GDM1 (cell line): ENCODE measurements at regions not wholly inside any gene's neighbourhood (a gene's known extent, or its start where the extent isn't known, plus 50 kb on each side); places are given as distances from the start of the nearest gene placed in this dataset.

Experiments used
- DNase-seq: peaks from one replicate; lab custom pipeline; 2025; lab: John Stamatoyannopoulos, UW

DNA sequence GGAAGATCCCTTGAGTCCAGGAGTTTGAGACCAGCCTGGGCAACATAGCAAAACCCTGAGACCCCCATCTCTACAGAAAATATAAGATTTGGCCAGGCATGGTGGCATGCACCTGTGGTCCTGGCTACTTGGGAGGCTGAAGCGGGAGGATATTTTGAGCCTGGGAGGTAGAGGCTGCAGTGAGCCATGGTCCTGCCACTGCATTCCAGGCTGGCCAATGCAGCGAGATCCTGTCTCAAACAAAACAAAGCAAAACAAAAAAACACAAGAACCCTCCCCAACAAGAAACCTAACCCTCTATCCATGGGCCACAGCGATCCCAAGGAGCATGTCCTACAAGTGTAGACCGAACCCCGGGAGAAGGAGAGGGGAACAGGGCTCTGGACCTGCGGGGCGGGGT is 133.3 kb downstream of the MGAT5B start:
- DNase-seq, result no peak

DNA sequence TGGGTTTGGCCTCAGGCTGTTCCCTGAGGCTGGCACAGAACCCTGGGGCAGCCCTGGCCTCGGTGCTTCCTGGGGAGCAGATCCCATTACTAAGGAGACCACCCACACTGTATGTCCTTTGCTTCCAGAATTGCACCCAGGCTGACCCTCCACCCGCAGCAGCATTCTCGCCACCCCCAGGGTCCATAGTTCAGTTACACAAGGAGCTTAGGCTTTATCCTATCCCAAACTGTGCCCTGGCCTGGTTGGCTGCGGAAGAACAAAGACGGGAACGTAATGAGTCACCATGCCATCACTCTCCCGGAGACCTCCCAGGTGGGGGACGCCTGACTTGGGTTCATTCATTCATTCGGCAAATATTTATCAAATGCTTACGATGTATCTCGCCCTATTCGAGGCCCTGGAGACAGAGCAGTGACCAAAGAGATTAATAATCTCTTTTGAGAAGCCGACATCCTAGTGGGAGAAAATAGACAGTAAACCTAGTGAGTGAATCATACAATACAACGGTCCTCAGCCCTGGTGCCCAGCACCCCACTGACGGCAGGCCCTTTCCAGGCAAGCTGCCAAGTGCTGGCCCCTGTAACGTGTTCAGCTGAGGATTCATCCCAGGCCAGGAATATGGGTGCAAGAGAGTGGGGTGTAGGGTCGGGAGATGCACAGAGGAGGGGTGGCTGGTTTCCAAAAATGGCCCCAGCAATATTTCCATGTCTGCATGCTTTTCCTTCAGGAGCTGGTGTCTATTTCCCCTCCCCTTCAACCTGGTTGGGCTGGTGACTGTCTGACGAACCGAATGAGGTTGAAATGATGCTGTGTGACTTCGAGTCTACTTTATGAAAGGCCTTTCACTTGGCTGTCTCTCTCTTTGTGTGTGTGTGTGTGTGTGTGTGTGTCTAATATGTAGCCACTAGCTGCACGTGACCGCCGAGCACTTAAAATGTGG is 134.2 kb downstream of the MGAT5B start:
- DNase-seq, result no peak

DNA sequence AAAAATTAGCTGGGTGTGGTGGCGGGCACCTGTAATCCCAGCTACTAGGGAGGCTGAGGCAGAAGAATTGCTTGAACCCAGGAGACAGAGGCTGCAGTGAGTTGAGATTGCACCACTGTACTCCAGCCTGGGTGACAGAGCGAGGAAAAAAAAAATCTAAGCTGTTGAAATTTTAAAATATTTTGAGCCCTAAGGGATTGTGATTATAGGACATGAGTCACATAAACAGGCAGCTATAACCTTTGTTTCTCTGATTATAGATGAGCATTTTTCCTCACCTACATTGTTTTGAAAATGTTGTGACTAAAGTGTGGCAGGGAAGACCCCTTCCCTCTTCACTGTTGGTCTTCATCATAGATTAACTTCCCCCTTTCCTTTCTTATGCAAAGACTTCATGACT is 135.5 kb downstream of the MGAT5B start:
- no peak for DNase-seq

DNA sequence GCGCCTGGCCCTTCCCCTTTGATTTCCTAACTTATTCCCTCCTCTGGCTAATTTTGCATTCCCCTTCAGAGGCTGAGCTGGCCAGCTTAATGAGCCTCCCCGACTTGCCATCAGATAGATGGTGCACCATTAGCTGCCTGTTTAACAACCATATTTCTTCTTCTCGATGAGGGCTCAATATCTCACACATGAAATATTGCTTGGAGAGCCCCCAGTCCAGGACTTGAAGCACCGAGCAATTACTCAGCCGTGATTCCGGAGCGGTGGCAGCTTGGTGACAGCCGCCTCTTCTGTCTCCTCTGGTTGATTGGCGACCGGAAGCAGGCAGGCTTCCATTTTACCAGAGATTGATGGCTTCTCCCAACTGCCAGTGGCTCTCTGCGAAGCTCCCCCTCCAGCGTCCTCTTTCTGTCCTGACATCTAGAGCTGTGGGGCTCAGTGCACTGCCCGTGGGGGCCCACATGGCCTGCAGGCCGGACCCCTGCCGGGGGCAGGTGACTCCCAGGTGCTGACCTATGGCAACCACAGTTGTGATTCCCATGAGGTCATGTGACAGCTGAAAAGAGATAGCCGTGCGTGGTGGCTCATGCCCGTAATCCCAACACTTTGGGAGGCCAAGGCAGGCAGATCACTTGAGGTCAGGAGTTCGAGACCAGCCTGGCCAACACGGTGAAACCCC is 133.7 kb upstream of the SEC14L1 start:
- no peak for DNase-seq

DNA sequence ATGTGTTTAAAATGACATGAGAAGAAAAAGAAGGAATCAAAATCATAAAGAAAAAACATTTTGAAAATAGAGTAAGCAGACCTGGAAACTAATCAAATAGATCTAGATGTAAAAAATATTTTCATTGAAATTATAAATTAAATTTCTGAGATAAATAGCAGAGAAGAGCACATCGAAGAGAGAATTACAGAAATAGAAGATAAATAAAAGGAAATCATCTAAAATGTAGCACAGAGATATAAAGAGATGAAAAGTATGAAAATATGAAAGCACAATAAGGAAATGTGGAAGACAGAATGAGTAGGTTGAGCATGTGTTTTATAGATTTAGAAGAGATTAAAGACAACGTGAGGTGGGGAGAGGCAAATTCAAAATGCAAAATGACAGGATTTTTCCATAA is 130.9 kb upstream of the SEC14L1 start:
- DNase-seq, result no peak

DNA sequence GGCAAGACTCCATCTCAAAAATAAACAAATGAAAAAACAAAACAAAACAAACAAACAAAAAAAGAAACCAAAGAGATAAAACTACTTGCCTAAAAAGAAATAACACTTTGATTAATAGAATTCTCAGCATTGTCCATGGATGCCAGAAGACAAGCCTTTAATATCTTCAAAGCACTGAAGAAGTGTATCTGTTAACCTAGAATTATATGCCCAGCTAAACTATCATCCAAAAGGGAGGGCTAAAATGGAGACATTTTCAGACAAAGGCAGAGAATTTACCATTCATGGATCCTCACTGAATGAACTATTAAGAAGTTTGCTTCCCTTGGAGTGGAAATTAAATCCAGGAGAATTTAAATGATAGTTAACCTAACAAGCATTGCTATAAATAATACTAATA is 130.1 kb upstream of the SEC14L1 start:
- DNase-seq, result no peak

DNA sequence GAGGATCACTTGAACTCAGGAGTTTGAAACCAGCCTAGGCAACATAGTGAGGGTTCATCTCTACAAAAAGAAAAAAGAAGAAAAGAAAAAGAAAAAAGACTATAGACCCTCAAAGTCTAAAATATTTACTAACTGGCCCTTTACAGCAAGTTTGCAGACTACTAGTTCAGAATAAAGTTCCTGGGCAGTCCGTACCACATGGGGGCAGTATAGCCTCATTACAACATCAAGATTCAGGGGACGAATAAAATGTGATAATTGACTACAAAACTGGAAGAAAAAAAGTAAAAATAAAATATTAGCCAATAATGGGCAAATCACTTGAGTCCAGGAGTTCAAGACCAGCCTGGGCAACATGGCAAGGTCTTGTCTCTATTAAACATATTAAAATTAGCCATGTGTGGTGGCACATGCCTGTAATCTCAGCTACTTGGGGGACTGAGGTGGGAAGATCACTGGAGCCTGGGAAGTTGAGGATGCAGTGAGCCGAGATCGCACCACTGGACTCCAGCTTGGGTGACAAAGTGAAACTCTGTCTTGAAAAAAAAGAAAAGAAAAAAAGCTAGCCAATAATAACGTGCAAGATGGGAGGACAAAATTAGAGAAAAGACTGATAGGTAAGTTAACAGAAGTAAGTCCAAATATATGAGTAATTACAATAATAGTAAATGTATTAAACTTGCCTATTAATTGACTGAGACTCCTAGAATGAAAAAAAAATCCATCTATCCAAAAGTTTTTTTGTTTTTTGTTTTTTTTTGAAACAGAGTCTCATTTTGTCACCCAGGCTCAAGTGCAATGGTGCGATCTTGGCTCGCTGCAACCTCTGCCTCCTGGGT is 129.4 kb upstream of the SEC14L1 start:
- no peak for DNase-seq

DNA sequence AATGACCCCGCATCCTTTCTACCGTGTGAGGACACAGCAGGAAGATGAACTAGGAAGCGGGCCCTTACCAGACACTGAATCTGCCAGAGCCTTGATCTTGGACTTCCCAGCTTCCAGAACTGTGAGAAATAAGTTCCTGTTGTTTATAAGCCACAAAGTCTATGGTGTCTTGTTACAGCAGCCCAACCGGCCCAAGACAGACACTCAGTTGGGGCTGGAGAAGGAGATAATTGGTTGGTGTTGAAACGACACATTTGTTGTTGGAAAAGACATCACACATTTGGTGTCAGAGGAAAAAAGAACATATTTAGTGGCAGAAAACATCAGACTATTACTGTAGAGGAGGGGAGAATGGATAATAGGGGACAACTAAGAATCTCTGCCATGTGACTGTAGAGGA is 122.3 kb upstream of the SEC14L1 start:
- no peak for DNase-seq

DNA sequence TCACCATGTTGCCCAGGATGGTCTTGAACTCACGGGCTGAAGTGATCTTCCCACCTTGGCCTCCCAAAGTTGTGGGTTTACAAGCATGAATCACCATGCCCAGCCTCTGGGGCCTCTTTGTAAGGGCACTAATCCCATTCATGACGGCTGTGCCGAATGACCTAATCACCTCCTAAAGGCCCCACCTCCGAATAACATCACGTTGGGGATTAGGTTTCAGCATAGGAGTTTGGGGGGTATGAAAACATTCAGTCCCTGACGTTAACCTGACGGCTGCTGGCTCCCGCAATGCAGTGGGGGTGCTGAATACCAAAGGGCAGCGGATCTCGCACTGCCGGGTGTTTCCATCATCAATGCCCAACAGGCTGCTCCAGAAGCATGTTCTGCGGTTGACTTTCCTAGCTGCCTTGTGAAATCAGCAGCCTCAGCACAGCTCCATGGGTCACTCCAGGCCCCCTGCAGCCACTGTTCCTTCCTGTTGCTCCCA is 120.8 kb upstream of the SEC14L1 start:
- no peak for DNase-seq

DNA sequence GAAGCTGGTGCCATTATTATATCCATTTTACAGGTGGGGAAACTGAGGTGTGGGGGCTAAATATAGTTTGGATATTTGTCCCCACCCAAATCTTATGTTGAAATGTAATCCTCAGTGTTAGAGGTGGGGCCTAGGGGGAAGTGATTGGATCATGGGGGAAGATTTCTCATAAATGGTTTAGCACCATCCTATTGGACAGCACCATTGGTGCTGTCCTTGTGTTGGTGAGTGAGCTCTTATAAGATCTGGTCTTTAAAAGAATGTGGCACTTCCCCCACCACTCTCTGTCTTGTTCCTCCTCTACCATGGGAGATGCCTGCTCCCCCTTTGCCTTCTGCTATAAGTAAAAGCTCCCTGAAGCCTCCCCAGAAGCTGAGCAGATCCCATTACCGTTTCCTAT is 119.8 kb upstream of the SEC14L1 start:
- DNase-seq, result no peak

DNA sequence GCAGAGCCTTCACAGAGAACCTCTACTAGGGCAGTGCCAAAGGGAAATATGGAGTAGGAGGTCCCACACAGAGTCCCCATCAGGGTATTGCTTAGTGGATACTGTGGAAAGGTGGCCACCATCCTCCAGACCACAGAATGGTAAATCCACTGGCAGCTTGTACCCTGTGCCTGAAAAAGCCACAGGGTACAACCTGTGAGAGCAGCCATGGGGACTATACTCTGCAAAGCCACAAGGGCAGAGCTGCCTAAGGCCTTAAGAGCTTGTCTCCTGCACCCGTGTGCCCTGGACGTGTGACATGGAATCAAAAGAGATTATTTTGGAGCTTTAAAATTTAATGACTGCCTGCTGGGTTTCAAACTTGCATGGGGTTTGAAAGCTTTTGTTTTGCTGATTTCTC is 118.0 kb upstream of the SEC14L1 start:
- no peak for DNase-seq

DNA sequence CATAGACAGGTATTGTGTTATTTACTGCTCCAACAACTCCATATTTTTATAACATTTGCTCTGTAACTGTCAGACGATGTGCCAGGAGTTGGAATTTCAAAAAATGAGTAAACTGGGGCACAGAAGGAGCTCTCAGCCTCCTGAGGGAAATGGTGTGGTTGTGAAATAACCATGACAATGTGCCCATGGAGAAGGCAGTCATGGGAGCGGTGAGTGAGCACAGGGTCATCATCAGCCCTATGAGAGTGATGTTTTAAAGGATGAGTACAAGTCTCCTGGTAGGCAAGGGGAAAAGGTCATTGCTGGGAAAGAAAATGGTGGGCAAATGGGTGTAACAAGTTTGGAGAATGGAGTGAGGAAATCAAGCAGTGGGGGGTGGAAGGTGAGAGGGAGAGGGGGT is 115.0 kb upstream of the SEC14L1 start:
- DNase-seq, result no peak

DNA sequence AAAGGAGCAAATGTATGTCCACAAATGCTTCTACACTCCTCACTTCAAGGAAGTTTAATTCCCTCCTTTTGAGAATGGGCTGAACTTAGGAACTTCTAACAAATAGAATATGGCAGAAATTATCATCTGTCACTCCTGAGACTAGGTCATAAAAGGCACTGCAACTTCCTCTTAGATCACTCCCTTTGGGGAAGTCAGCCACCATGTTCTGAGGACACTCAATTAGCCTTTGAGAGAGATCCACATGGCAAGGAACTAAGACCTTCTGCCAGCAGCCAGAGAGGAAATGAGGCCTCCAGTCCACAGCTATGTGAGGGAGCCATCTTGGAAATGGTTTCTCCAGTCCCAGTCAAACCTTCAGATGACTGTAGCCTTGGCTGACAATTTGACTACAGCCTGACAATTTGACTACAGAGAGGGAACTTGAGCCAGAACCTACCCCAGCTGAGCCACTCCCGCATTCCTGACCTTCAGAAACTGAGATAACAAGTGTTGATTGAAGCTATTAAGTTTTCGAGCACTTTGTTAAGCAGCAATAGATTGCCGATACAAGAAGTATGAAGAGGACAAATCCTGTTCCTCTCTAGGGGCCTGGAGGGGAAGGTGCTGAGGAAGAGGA is 113.4 kb upstream of the SEC14L1 start:
- no peak for DNase-seq

DNA sequence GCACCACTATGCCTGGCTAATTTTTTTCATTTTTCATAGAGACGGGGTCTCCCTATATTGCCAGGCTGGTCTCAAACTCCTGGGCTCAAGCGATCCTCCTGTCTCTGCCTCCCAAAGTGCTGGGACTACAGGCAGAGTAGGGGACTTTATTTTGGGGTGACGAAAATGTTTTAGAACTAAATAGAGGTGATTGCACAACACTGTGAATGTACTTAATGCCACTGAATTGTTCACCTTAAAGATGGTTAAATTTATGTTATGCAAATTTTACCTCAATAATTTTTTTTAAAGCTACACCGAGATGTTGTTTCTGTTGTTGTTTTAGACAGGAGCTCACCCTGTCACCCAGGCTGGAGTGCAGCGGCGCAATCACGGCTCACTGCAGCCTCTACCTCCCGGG is 111.9 kb upstream of the SEC14L1 start:
- DNase-seq, result no peak

DNA sequence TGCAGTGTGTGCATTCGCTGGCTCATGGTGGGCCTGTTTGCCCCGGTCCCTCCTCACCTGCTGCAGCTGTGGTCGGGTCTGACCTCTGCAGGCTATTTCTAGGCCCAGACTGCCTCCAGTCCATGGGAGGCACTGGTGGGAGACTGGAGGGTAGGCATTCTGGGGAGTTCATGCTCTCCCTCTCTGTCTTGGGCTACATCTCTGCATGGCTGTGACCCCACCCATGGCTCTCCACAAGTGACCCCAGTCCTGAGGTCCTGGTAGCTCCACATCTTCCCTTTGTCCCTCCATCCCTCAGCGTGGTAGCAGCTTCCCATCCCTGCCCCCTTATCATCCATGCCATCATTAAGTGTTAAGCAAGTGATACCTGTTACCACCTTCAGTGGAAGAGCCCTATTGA is 107.8 kb upstream of the SEC14L1 start:
- DNase-seq, result no peak

DNA sequence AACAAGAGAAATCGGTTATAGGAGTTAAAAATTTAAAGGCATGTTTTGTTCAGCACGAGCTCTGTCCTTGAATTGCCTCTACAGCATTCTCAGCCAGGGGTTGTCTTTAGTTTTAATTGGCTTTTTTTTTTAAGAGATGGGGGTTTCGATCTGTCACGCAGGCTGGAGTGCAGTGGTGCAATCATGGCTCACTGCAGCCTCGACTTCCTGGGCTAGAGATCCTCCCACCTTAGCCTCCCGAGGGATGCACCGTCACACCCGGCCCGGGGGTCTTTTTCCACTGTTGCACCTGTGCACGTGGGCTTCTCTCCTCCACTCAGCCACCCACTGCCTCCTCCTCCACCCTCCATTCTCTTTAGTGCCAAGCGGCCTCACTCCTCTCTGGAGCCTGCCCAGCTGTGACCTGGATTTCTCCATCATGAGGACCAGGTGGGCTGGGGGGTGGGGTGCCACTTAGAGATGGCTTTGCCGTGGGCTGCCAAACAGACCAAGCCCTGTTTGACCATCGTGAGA is 106.8 kb upstream of the SEC14L1 start:
- DNase-seq, result no peak

DNA sequence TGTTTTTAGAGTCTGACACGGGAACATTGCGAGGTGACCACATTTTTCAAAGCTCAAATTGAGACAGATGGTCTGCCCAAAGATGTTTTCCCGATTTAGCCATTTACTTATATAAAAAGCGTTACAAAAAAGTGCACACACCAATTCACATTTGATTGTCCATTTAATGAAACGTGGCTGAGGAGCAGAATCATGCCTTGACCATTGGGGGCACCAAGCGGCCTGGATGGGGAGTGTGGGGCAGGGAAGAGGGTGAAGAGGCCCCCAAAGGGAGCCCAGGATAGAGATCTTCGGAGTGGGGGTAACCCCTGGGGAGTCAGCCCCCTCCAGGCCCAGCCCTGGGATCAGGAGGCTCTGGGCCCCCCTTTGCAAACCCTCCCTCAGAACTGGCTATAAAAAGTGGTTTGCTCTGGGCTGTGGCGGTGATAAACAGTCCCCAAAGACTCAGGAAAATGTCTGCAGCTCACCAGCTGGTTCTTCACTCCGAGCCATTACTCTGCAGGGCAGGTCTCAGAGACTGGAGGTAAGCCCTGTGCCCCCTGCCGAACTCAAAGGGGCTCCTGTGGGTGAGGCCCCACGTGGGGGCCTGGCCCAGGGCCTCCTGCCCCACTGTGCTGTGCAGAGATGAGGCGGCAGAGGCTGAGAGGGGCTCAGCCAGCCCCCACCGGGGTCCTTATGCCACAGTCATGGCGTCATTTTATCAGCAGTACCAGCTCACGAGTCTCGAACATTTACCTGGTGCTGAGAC is 105.9 kb upstream of the SEC14L1 start:
- DNase-seq, result no peak

DNA sequence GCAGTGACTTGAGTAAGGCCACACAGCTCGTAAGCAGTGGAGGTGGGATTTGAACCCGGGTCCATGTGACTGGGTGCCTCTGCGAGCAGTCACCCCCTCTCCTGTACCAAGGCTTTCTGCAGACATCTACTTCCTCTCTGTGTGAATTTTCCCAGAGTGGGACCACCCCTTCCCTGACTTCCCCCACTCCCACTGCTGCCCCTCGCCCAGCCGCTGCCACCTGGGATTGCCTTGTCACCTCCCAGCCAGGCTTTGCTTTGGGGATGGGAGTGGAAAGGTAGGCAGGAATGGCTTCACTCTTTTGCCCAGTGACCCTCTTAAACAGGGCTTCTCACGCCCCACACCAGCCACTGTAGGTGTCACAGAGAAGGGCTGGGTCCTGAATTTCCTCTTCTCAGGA is 105.2 kb upstream of the SEC14L1 start:
- no peak for DNase-seq

DNA sequence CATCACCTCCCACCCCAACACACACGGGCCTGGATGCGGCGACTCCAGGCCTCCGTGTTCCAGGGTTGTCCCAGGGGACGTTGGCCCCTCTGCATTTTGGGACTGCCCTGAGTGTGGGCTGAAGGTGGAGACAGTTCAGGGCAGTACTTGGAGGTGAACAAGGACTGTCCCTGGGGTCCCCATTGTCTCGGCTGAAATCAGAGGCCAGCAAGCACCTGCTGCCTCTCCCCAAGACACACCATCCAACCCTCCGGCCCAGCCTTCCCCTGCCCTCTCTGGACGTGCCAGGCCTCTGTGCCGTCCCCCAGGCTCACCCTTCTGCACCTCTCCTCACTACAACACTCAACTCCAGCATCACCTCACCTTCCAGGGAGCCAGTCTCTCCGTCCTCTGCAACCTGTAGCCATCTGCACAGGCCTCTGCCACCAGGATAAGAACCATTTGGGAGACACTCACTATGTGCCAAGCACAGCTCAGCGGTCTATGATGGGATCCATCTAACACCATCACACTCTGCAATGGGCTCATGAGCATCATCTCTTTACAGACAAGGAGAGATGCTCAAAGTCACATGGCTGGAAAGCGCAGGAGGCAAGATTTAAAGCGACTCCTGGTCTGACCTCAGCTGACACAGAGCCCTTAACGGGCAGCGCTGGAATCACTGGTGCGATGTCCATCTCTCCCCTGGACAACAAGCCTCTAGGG is 104.5 kb upstream of the SEC14L1 start:
- no peak for DNase-seq

DNA sequence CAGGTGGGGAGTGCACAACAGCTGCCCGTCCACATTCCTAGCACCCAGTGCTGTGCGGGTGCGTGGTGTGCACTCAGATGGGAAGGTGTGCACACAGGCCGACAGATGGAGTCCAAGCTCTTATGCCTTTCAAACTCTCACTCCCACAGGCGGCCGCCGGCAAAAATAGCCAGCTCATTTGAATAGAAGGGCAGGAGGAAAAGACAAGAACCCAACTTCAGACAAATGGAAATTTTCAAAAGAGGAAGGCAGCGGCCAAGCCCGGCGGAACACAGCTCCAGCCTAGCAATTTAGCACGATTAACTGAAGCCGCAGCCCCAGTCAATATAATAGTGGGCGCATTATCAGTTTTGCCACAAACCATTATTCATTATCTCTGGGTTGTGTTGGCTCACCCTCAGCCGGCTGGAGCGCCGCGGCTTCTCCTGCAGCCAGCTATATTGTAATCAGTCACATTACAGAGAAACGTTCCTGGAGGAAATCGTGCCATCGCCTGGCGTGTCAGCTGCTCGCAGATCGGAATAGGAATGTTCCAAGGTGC is 103.9 kb upstream of the SEC14L1 start:
- DNase-seq, result peak; percentile 24
